MM.1S (cell line): ENCODE measurements at regions not wholly inside any gene's neighbourhood (a gene's known extent, or its start where the extent isn't known, plus 50 kb on each side); places are given as distances from the start of the nearest gene placed in this dataset.

Experiments used
- DNase-seq: peaks from one replicate; pipeline ENCODE4 v3.0.0-alpha.2; 2015
- H2AFZ ChIP-seq: fragments of 300-600 bp; sonication (generic); 2 replicates; pipeline ENCODE4 v1.6.0; 2016; ENCODE audit warnings: antibody characterized with exemption, low read length
- H3F3A ChIP-seq: fragments of 300-600 bp; sonication (generic); 2 replicates; pipeline ENCODE4 v1.6.1; 2016; ENCODE audit warnings: mild to moderate bottlenecking, antibody characterized with exemption, low read length, moderate library complexity, mixed read lengths; ENCODE audit not compliant: insufficient read depth
- H3K27ac ChIP-seq: fragments of 300-600 bp; sonication (generic); 2 replicates; pipeline ENCODE4 v1.5.1; 2016; ENCODE audit warnings: mild to moderate bottlenecking, low read length
- H3K27me3 ChIP-seq: fragments of 300-600 bp; sonication (generic); replicated peaks from 2 replicates; pipeline ENCODE4 v1.6.0; 2016; ENCODE audit warnings: low read length; ENCODE audit not compliant: insufficient read depth
- H3K36me3 ChIP-seq: fragments of 300-600 bp; sonication (generic); replicated peaks from 2 replicates; pipeline ENCODE4 v1.6.1; 2016; ENCODE audit warnings: mild to moderate bottlenecking, low read length, mixed read lengths; ENCODE audit not compliant: insufficient read depth
- H3K4me1 ChIP-seq: fragments of 300-600 bp; sonication (generic); 2 replicates; pipeline ENCODE4 v1.6.1; 2016; ENCODE audit warnings: low read length, mixed read lengths
- H3K4me2 ChIP-seq: fragments of 300-600 bp; sonication (generic); 2 replicates; pipeline ENCODE4 v1.6.0; 2016; ENCODE audit warnings: low read depth, low read length
- H3K4me3 ChIP-seq: fragments of 300-600 bp; sonication (generic); 2 replicates; pipeline ENCODE4 v1.5.1; 2016; ENCODE audit warnings: low read length, mixed read lengths
- H3K79me2 ChIP-seq: fragments of 300-600 bp; sonication (generic); 2 replicates; pipeline ENCODE4 v1.6.1; 2016; ENCODE audit warnings: mixed run types, low read length, mixed read lengths
- H3K9ac ChIP-seq: fragments of 300-600 bp; sonication (generic); 2 replicates; pipeline ENCODE4 v1.6.1; 2016; ENCODE audit warnings: low read length, mixed read lengths
- H3K9me2 ChIP-seq: fragments of 300-600 bp; sonication (generic); replicated peaks from 2 replicates; pipeline ENCODE4 v1.6.1; 2016; ENCODE audit warnings: mild to moderate bottlenecking, low read length, mixed read lengths; ENCODE audit not compliant: insufficient read depth
- H3K9me3 ChIP-seq: fragments of 300-600 bp; sonication (generic); replicated peaks from 2 replicates; pipeline ENCODE4 v1.6.1; 2016; ENCODE audit warnings: mild to moderate bottlenecking, low read length, mixed read lengths; ENCODE audit not compliant: insufficient read depth
- H4K20me1 ChIP-seq: fragments of 300-600 bp; sonication (generic); 2 replicates; pipeline ENCODE4 v1.6.1; 2016; ENCODE audit warnings: mild to moderate bottlenecking, low read length, moderate library complexity, mixed read lengths; ENCODE audit not compliant: insufficient read depth
- EZH2 ChIP-seq: fragments of 300-600 bp; sonication (generic); optimal IDR thresholded peaks from 2 replicates; pipeline ENCODE3; 2017; ENCODE audit warnings: low read depth, mild to moderate bottlenecking, antibody characterized with exemption, low read length, mixed read lengths
- EZH2phosphoT487 ChIP-seq: fragments of 300-600 bp; sonication (generic); IDR thresholded peaks from 2 replicates; pipeline ENCODE4 v1.6.1; 2018; ENCODE audit warnings: antibody characterized with exemption, low read length
- TF ChIP-seq, protein P1 (sequence below): fragments of 300-600 bp; sonication (generic); IDR thresholded peaks from 2 replicates; pipeline ENCODE4 v1.5.1; 2016; ENCODE audit warnings: antibody characterized with exemption, low read length, mixed read lengths

GRCh38 chr9:1794547-1795270, 220.4 kb upstream of the SMARCA2 start:
- no peak overlapping the region for H3K27ac ChIP-seq
- no peak overlapping the region for H2AFZ ChIP-seq
- no peaks in the 10 kb centered on the region for H3K4me1 ChIP-seq
- DNase-seq = no peak
- TF ChIP-seq, protein P1, sequence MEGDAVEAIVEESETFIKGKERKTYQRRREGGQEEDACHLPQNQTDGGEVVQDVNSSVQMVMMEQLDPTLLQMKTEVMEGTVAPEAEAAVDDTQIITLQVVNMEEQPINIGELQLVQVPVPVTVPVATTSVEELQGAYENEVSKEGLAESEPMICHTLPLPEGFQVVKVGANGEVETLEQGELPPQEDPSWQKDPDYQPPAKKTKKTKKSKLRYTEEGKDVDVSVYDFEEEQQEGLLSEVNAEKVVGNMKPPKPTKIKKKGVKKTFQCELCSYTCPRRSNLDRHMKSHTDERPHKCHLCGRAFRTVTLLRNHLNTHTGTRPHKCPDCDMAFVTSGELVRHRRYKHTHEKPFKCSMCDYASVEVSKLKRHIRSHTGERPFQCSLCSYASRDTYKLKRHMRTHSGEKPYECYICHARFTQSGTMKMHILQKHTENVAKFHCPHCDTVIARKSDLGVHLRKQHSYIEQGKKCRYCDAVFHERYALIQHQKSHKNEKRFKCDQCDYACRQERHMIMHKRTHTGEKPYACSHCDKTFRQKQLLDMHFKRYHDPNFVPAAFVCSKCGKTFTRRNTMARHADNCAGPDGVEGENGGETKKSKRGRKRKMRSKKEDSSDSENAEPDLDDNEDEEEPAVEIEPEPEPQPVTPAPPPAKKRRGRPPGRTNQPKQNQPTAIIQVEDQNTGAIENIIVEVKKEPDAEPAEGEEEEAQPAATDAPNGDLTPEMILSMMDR = no peak
- no peak for TF ChIP-seq EZH2phosphoT487
- TF ChIP-seq EZH2 = no peak
- no peaks in the 10 kb centered on the region for H3K9me3 ChIP-seq
- H3K4me3 ChIP-seq = no peak overlapping the region
- no peaks in the 10 kb centered on the region for H4K20me1 ChIP-seq
- H3F3A ChIP-seq = no peaks in the 10 kb centered on the region
- no peaks in the 10 kb centered on the region for H3K27me3 ChIP-seq
- no peak overlapping the region for H3K4me2 ChIP-seq
- no peak overlapping the region for H3K9ac ChIP-seq
- H3K9me2 ChIP-seq = no peaks in the 10 kb centered on the region
- H3K79me2 ChIP-seq = no peaks in the 10 kb centered on the region
- H3K36me3 ChIP-seq = no peaks in the 10 kb centered on the region

GRCh38 chr9:1804128-1804865, 210.8 kb upstream of the SMARCA2 start:
- H3K4me2 ChIP-seq = no peak overlapping the region

DNA sequence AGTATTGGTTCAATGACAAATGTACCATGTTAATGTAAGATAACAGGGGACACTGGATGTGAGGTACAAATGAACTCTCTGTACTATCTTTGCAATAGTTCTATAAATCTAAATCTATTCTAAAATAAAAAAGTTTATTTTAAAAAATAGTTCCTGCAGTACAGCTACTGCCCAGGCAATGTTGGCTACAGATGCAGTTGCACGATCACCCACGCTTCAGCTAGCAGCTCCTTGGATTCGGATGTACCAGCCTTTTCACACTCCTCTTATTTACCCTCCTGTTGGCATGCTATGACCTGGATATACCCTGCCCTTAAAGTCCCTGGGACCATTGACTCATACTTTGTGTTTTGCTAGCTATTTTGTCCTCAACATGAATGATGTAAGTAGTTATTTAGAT, 185.4 kb upstream of the SMARCA2 start:
- no peaks in the 10 kb centered on the region for H3K4me1 ChIP-seq
- no peak overlapping the region for H3K27ac ChIP-seq
- no peaks in the 10 kb centered on the region for H3K9me2 ChIP-seq
- no peak overlapping the region for H2AFZ ChIP-seq
- no peaks in the 10 kb centered on the region for H3K9me3 ChIP-seq
- DNase-seq = no peak
- no peaks in the 10 kb centered on the region for H3K36me3 ChIP-seq
- no peak overlapping the region for H3K9ac ChIP-seq
- no peaks in the 10 kb centered on the region for H3K27me3 ChIP-seq
- no peaks in the 10 kb centered on the region for H4K20me1 ChIP-seq
- H3K79me2 ChIP-seq = no peaks in the 10 kb centered on the region
- no peak overlapping the region for H3K4me2 ChIP-seq
- no peak overlapping the region for H3K4me3 ChIP-seq
- TF ChIP-seq EZH2phosphoT487 (no peak), EZH2 (no peak)
- TF ChIP-seq, protein P1 = no peak
- no peaks in the 10 kb centered on the region for H3F3A ChIP-seq

More at GRCh38 chr9:1804128-1804865, 210.8 kb upstream of the SMARCA2 start:
- no peaks in the 10 kb centered on the region for H3K9me3 ChIP-seq
- H3K27ac ChIP-seq = no peak overlapping the region
- no peaks in the 10 kb centered on the region for H3K79me2 ChIP-seq
- H3K27me3 ChIP-seq = no peaks in the 10 kb centered on the region
- H2AFZ ChIP-seq = no peak overlapping the region
- H3K36me3 ChIP-seq = no peaks in the 10 kb centered on the region
- no peaks in the 10 kb centered on the region for H3F3A ChIP-seq
- H3K9me2 ChIP-seq = no peaks in the 10 kb centered on the region
- H3K9ac ChIP-seq = no peak overlapping the region
- no peaks in the 10 kb centered on the region for H4K20me1 ChIP-seq
- H3K4me3 ChIP-seq = no peak overlapping the region
- H3K4me1 ChIP-seq = no peaks in the 10 kb centered on the region
- DNase-seq = no peak
- TF ChIP-seq, protein P1 = no peak
- TF ChIP-seq EZH2 (no peak), EZH2phosphoT487 (no peak)
